OCI-LY1 (cell line): ENCODE measurements at regions not wholly inside any gene's neighbourhood (a gene's known extent, or its start where the extent isn't known, plus 50 kb on each side); places are given as distances from the start of the nearest gene placed in this dataset.

Source experiments
- H2AFZ ChIP-seq: fragments of 200-600 bp; sonication (generic), shearing (Covaris generic); 2 replicates; pipeline ENCODE4 v1.6.0; 2014; ENCODE audit warnings: antibody characterized with exemption, mild to moderate bottlenecking, low read length
- H3F3A ChIP-seq: fragments of 200-600 bp; sonication (generic), shearing (Covaris generic); 2 replicates; pipeline ENCODE4 v1.6.0; 2014; ENCODE audit warnings: mild to moderate bottlenecking, antibody characterized with exemption, low read length, moderate library complexity; ENCODE audit not compliant: insufficient read depth
- H3K27ac ChIP-seq: fragments of 200-600 bp; sonication (generic); 2 replicates; pipeline ENCODE4 v1.5.1; 2014; ENCODE audit warnings: low read length, mixed run types, mild to moderate bottlenecking, low read depth; ENCODE audit not compliant: poor library complexity, severe bottlenecking
- H3K27me3 ChIP-seq: fragments of 200-600 bp; sonication (generic); 2 replicates; pipeline ENCODE4 v1.6.0; 2014; ENCODE audit warnings: antibody characterized with exemption, mild to moderate bottlenecking, low read length, moderate library complexity; ENCODE audit not compliant: insufficient read depth
- H3K36me3 ChIP-seq: fragments of 200-600 bp; sonication (generic); 2 replicates; pipeline ENCODE4 v1.6.1; 2014; ENCODE audit warnings: mild to moderate bottlenecking, antibody characterized with exemption, low read length, moderate library complexity, mixed read lengths; ENCODE audit not compliant: insufficient read depth
- H3K4me1 ChIP-seq: fragments of 200-600 bp; sonication (generic); 2 replicates; pipeline ENCODE4 v1.5.1; 2014; ENCODE audit warnings: mild to moderate bottlenecking, low read length, moderate library complexity; ENCODE audit not compliant: insufficient read depth, severe bottlenecking
- H3K4me2 ChIP-seq: fragments of 200-600 bp; sonication (generic), shearing (Covaris generic); 2 replicates; pipeline ENCODE4 v1.6.1; 2014; ENCODE audit warnings: low read length
- H3K4me3 ChIP-seq: fragments of 200-600 bp; sonication (generic); 2 replicates; pipeline ENCODE4 v1.5.1; 2014; ENCODE audit warnings: low read length, low read depth, mild to moderate bottlenecking, mixed read lengths; ENCODE audit not compliant: poor library complexity, severe bottlenecking
- H3K79me2 ChIP-seq: fragments of 200-600 bp; shearing (Covaris generic); 2 replicates; pipeline ENCODE4 v1.6.1; 2016; ENCODE audit warnings: mixed run types, low read length, mixed read lengths; ENCODE audit not compliant: insufficient read depth
- H3K9ac ChIP-seq: fragments of 200-600 bp; sonication (generic), shearing (Covaris generic); 2 replicates; pipeline ENCODE4 v1.6.1; 2014; ENCODE audit warnings: mild to moderate bottlenecking, low read length, mixed read lengths
- H3K9me2 ChIP-seq: fragments of 200-600 bp; sonication (generic), shearing (Covaris generic); 2 replicates; pipeline ENCODE4 v1.6.1; 2014; ENCODE audit warnings: low read depth, mild to moderate bottlenecking, low read length, mixed read lengths
- H3K9me3 ChIP-seq: fragments of 200-600 bp; shearing (Covaris generic); 2 replicates; pipeline ENCODE4 v1.6.1; 2014; ENCODE audit warnings: low read length, mixed read lengths
- H4K20me1 ChIP-seq: fragments of 200-600 bp; sonication (generic), shearing (Covaris generic); 2 replicates; pipeline ENCODE4 v1.6.0; 2016; ENCODE audit warnings: mild to moderate bottlenecking, low read length; ENCODE audit not compliant: insufficient read depth
- CTCF ChIP-seq: fragments of 200-600 bp; sonication (generic), shearing (Covaris generic); IDR thresholded peaks from 2 replicates; pipeline ENCODE4 v1.5.1; 2017; ENCODE audit warnings: mild to moderate bottlenecking, antibody characterized with exemption, low read length, moderate library complexity, mixed read lengths
- EZH2 ChIP-seq: fragments of 200-600 bp; sonication (generic), shearing (Covaris generic); IDR thresholded peaks from 2 replicates; pipeline ENCODE4 v1.8.0; 2017; ENCODE audit warnings: borderline replicate concordance, mixed run types, mild to moderate bottlenecking, antibody characterized with exemption, low read length, moderate library complexity, mixed read lengths

GRCh38 chr2:65920659-65921058, 488.3 kb upstream of the SPRED2 start:
- TF ChIP-seq EZH2, result no peak
- Histone ChIP-seq H2AFZ (no peak overlapping the region), H3K9me2 (no peaks in the 10 kb centered on the region), H3K36me3 (no peaks in the 10 kb centered on the region), H3K4me2 (no peak overlapping the region), H3K4me1 (no peaks in the 10 kb centered on the region), H3K27ac (no peak overlapping the region), H3K9ac (no peak overlapping the region), H3K9me3 (no peaks in the 10 kb centered on the region), H4K20me1 (no peaks in the 10 kb centered on the region), H3F3A (no peaks in the 10 kb centered on the region), H3K79me2 (no peaks in the 10 kb centered on the region), H3K27me3 (no peaks in the 10 kb centered on the region), H3K4me3 (no peak overlapping the region)

- Histone ChIP-seq H3K4me2 (no peak overlapping the region), H3K9me3 (no peaks in the 10 kb centered on the region), H3K9me2 (no peaks in the 10 kb centered on the region), H2AFZ (no peak overlapping the region), H3K4me3 (no peak overlapping the region), H3K9ac (no peak overlapping the region), H4K20me1 (no peaks in the 10 kb centered on the region), H3K27ac (no peak overlapping the region), H3F3A (no peaks in the 10 kb centered on the region), H3K36me3 (no peaks in the 10 kb centered on the region), H3K27me3 (no peaks in the 10 kb centered on the region), H3K79me2 (no peaks in the 10 kb centered on the region), H3K4me1 (no peaks in the 10 kb centered on the region)
- TF ChIP-seq EZH2 (no peak), CTCF (no peak)
These were observed 487.3 kb upstream of the SPRED2 start for GRCh38 chr2:65919550-65920188.

GRCh38 chr2:65918760-65919187, 486.4 kb upstream of the SPRED2 start:
- Histone ChIP-seq H3K9ac (no peak overlapping the region), H3F3A (no peaks in the 10 kb centered on the region), H3K27ac (no peak overlapping the region), H3K4me3 (no peak overlapping the region), H3K4me1 (no peaks in the 10 kb centered on the region), H3K9me2 (no peaks in the 10 kb centered on the region), H3K79me2 (no peaks in the 10 kb centered on the region), H3K36me3 (no peaks in the 10 kb centered on the region), H4K20me1 (no peaks in the 10 kb centered on the region), H3K4me2 (no peak overlapping the region), H2AFZ (no peak overlapping the region), H3K9me3 (no peaks in the 10 kb centered on the region), H3K27me3 (no peaks in the 10 kb centered on the region)
- no peak for TF ChIP-seq EZH2
- TF ChIP-seq CTCF, result no peak

GRCh38 chr2:65917986-65918385, 485.6 kb upstream of the SPRED2 start:
- H3K9me2 ChIP-seq, result no peaks in the 10 kb centered on the region
- no peak overlapping the region for H3K27ac ChIP-seq
- no peak overlapping the region for H3K4me2 ChIP-seq
- no peak for TF ChIP-seq EZH2
- no peak for TF ChIP-seq CTCF
- H3K9ac ChIP-seq, result no peak overlapping the region
- H3K36me3 ChIP-seq, result no peaks in the 10 kb centered on the region
- no peak overlapping the region for H3K4me3 ChIP-seq
- H3K27me3 ChIP-seq, result no peaks in the 10 kb centered on the region
- H3K4me1 ChIP-seq, result no peaks in the 10 kb centered on the region
- H3K79me2 ChIP-seq, result no peaks in the 10 kb centered on the region
- H4K20me1 ChIP-seq, result no peaks in the 10 kb centered on the region
- no peaks in the 10 kb centered on the region for H3K9me3 ChIP-seq
- no peaks in the 10 kb centered on the region for H3F3A ChIP-seq
- H2AFZ ChIP-seq, result no peak overlapping the region
